ENCODE measurements at regions not wholly inside any gene's neighbourhood (a gene's known extent, or its start where the extent isn't known, plus 50 kb on each side); places are given as distances from the start of the nearest gene placed in this dataset.
"Not testable (repeated sequence)": the region's sequence is repeated elsewhere in the genome, so short reads cannot be mapped to it uniquely, and the experiment has no call there.

GRCh38 chr13:50608370-50608769, 235.1 kb downstream of the DLEU7 start:
- DNase-seq (ENCODE audit: low spot score), result no peak
- intact Hi-C loops (cut with DNase I), result no loop called here

- intact Hi-C loops (cut with DNase I), result no loop called here
- DNase-seq (ENCODE audit: low spot score), result no peak
These were observed 234.5 kb downstream of the DLEU7 start for GRCh38 chr13:50609011-50609410.

DNA sequence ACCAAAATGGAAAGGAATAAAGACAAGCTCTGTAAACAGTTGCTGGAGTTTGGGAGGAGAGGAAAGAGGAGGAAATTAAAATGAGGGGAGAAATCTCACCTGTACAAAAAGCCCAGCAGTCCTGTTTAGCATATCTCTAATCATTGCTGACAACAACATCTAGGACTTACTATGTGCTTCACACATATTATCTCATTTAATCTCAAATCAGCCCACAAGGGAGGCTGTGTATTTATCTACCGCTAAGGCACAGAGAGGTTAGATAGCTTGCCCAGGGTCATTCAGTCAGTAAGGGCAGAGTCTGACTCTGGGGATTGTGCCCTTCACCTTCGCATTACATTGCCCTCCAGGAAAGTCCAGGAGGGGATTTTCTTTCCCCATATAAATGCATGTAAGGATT, 233.3 kb downstream of the DLEU7 start:
- no peak for DNase-seq (ENCODE audit: low spot score)
- intact Hi-C loops (cut with DNase I), result no loop called here

GRCh38 chr13:50611117-50611781, 232.2 kb downstream of the DLEU7 start:
- intact Hi-C loops (cut with DNase I), result no loop called here
- no peak for DNase-seq (ENCODE audit: low spot score)

DNA sequence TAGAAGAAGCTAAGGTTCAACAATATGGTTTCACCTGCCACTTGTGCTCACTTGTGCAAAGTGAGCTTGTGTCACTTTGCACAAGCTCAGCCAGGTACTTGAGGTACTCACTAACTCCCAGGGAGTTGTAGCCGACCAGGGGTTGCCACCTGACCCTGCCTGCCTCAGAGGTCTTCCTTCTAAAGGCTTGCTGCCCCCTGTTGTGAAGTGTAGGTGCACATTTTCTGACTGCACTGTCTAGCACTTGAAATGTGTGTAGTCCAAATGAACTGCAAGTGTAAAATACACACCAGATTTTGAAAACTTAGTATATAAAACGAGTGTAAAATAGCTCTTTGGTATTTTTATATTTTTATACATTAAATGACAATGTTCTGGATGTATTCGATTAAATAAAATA, 230.8 kb downstream of the DLEU7 start:
- no peak for DNase-seq (ENCODE audit: low spot score)
- intact Hi-C loops (cut with DNase I), result no loop called here

DNA sequence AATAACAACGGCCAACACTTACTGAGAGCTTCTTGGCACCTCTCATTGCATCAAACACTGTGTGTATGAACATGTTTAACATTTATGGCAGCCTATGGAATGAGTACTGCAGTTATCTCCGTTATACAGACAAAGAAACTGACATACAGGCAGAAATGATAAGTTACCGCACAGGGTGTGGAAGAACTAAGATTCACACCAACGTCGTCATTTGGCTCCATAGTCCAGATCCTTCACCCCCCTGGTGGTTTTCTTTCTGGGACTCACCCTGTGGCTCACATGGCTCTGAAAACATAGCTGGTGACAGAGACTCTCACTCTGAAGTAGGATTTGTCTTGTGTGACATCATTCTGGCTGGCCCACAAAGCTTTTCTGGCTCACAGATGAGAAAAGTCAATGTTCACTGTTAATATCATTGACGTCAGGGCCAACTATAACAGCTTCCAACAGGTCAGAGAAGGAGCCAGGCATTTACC, 230.1 kb downstream of the DLEU7 start:
- intact Hi-C loops (cut with DNase I), result no loop called here
- DNase-seq (ENCODE audit: low spot score), result no peak

- intact Hi-C loops (cut with DNase I), result no loop called here
These were observed 228.3 kb downstream of the DLEU7 start for GRCh38 chr13:50615234-50615633.

GRCh38 chr13:50616101-50616500, 227.4 kb downstream of the DLEU7 start:
- intact Hi-C loops (cut with DNase I), result no loop called here
- no peak for DNase-seq (ENCODE audit: low spot score)

More at GRCh38 chr13:50615234-50615633, 228.3 kb downstream of the DLEU7 start:
- DNase-seq (ENCODE audit: low spot score), result no peak

DNA sequence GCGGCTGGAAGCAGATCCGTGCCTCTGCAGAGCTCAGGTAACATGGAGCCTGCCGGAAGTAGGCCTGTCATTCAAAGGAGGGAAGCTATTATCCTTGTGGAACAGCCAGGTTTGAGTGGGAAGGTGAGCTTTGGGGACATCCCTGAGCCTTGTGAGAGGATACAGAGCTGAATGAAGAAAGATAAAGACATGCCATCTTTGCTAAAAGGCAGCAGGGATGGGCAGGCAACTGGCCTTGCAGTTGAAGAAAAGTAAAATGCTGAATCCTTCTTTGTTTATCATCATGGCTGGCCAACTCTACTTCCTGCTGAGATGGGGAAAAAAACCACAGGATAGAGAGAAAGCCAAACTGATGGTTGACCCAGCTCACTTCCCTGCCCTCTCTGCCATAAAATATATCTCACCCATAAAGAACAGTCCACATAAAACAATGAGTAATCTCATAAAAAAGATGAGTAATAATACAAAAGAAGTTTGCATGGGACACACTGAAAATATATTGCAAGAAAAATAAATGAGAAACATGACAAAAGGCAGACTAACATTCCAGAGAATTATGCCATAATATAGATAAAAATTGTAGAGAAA, 226.3 kb downstream of the DLEU7 start:
- intact Hi-C loops (cut with DNase I), result no loop called here
- DNase-seq (ENCODE audit: low spot score), result no peak

DNA sequence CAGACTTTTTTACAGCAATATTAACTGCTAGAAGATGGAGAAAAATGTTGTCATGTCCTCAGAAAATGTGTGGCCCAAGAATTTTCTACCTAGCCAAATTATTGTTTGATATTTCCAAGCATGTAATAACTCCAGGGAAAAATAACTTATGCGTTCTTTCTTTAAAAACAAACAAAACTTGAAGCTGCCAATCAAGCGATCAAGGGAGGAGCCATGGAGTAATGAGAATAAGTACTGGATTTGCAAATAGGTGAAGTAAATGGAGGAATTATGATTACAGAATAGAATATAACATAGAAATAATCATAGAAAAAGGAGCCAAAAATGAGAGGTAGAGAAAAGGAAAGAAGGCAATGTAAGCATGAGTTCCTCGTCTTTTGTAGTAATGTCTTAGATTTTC, 225.3 kb downstream of the DLEU7 start:
- DNase-seq (ENCODE audit: low spot score), result no peak
- intact Hi-C loops (cut with DNase I), result no loop called here

- DNase-seq (ENCODE audit: low spot score), result no peak
- intact Hi-C loops (cut with DNase I), result no loop called here
These were observed 217.4 kb downstream of the DLEU7 start for GRCh38 chr13:50626101-50626547.

DNA sequence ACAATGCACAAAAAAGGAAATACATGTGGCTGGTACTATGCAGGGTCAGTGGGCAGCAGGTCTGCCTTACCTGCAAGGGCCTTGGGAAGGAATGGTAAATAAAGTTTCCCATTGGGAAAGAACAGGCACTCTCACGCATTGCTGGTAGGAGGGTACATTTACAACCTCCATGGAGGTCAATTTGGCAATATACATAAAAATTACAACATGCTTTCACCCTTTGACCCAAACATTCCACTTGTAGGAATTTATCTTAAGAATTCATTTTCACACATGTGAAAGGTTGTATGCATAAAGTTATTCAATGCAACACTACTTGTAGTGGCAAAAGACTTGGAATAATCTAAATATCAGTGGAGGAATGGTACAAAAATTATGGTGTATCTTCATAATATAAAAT, 216.4 kb downstream of the DLEU7 start:
- DNase-seq (ENCODE audit: low spot score), result no peak
- intact Hi-C loops (cut with DNase I), result no loop called here

DNA sequence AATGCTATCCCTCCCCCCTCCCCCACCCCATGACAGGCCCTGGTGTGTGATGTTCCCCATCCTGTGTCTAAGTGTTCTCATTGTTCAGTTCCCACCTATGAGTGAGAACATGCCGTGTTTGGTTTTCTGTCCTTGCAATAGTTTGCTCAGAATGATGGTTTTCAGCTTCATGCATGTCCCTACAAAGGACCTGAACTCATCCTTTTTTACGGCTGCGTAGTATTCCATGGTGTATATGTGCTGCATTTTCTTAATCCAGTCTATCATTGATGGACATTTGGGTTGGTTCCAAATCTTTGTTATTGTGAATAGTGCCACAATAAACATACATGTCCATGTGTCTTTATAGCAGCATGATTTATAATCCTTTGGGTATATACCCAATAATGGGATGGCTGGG, 215.0 kb downstream of the DLEU7 start:
- DNase-seq (ENCODE audit: low spot score); intact Hi-C loops (cut with DNase I): not testable (repeated sequence)

DNA sequence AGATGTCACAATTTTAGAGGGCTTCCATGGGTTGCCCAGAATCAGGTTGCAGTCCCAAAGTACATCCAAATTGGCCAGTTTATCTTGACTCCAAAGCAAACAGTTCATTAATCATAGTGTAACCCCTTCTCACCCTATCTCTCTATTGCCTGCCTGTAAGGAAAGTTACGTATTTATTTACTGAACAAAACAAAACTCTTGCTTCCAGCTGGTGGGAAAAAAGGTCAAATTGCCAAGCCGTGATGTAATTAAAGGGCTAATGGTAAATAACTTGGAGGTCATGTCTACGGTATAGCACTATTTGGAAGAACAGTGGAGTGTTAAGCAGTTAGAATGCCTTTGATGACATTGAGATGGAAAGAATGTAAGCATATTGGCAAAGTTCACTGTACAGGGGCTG, 214.0 kb downstream of the DLEU7 start:
- intact Hi-C loops (cut with DNase I), result no loop called here

GRCh38 chr13:50629966-50630365, 213.5 kb downstream of the DLEU7 start:
- DNase-seq (ENCODE audit: low spot score), result no peak
- intact Hi-C loops (cut with DNase I), result no loop called here

More for the DNA sequence above, 214.0 kb downstream of the DLEU7 start:
- DNase-seq (ENCODE audit: low spot score), result no peak

GRCh38 chr13:50631041-50631440, 212.5 kb downstream of the DLEU7 start:
- DNase-seq (ENCODE audit: low spot score), result no peak
- intact Hi-C loops (cut with DNase I), result no loop called here

DNA sequence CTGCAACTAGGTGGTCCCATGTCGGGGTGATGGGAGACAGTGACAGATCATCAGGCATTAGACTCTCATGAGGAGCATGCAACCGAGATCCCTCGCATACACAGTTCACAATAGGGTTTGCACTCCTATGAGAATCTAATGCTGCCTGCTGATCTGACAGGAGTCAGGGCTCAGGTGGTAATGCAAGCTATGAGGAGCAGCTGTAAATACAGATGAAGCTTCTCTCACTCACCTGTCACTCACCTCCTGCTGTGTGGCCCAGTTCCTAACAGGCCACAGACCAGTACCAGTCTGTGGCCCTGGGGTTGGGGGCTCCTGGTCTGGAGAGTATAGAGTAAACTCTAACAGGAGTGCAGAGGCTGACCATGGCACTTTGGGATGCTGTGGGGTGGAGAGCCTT, 209.2 kb downstream of the DLEU7 start:
- DNase-seq (ENCODE audit: low spot score), result no peak
- intact Hi-C loops (cut with DNase I), result no loop called here

DNA sequence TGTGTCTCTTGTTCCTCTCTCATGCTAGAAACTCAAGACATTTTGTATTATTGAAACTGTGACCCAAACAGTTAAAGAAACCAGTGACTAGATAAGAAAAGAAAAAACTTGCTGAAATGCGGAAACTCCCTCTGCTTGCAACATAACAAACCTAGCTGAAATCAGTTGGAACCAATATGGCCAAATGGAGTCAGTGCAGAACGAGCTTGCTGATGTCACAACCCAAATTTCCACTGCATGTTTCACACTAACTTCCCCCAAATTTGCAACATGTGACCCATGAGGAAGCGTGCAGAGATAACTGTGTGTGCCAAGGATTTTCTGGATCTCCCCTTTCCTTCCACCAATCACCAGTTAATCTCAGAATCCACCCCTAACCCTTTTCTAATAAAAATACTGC, 208.0 kb downstream of the DLEU7 start:
- no peak for DNase-seq (ENCODE audit: low spot score)
- intact Hi-C loops (cut with DNase I), result no loop called here

DNA sequence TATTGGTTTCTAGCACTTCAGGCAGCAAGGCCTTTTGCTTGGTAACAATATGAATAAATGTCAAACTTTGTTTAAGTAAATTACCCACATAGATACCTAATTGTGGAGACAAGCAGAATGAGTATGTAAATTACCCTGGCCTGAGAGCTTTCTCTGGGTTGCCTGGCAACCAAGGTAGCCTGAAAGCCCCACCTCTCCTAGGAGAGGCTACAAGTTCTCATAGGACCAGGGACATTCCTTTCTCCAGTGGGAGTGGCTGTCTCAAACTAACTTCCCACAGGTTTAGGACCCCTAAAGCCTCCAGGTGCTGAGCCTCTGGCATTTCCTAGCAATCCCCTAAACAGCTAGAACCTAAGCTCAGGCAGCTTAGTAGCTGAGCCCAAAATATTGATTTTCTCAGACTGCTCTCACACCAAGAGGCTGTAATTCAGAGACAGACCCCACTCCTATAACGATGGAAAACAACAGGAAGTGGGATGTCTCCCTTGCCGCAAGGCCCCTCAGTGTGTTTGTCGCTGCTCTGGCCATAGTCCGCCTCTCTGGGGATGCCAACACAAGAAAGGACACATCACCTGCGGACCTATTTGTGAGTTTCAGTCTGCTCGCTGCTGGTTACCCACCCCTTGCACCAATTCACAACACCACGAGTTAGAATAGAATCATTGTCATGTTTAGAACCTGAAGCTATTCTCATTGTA, 207.3 kb downstream of the DLEU7 start:
- intact Hi-C loops (cut with DNase I), result no loop called here
- no peak for DNase-seq (ENCODE audit: low spot score)

DNA sequence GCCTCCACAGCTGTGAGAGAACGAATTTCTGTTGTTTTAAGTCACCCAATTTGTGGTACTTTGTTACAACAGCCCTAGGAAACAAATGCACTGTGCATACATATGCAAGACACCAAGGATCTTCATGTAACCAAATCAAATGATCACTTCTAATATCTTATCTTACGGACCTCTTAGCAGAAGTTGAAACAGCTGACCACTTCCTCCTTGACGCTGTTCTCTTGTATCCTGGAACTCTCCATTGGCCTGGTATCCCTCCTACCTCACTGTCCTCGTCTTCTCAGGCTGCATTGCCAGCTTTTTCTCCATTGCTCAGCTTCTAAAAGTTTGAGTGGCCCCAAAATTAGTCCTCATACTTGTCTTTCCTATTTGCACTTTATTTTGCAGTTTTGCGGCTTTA, 200.4 kb downstream of the DLEU7 start:
- DNase-seq (ENCODE audit: low spot score), result no peak
- intact Hi-C loops (cut with DNase I), result no loop called here

Measured in posterior vena cava (tissue), 2 donors.